Right lung (tissue), 2 donors: ENCODE measurements at regions not wholly inside any gene's neighbourhood (a gene's known extent, or its start where the extent isn't known, plus 50 kb on each side); places are given as distances from the start of the nearest gene placed in this dataset.

Experiments
- DNase-seq, 2 donors: peaks; one replicate each; pipeline ENCODE4 v3.0.0-alpha.2; 2013

GRCh38 chrX:17206584-17206983 is 168.4 kb upstream of the NHS start:
- DNase-seq: no peak

- no peak for DNase-seq
Observed at GRCh38 chrX:17214962-17215361, 160.0 kb upstream of the NHS start.

DNA sequence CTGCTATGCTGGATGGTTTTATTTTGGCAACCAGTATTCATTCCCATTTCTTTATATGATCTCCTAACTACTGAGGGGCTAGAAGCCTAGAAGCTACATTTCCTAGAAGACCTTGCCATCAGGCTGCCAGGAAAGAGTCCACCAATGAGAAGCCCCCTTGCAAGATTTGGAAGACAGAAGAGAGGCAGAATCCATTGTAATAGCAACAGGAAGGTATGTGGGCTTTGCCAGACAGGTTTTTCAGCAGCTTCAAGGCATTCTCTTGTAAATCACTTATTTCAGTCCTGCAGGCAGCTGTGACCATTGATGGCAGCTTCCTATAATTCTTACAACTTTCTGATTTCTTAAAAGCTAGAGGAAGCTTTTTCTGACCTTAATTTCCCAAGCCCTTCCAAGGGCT is 148.3 kb upstream of the NHS start:
- DNase-seq: no peak

DNA sequence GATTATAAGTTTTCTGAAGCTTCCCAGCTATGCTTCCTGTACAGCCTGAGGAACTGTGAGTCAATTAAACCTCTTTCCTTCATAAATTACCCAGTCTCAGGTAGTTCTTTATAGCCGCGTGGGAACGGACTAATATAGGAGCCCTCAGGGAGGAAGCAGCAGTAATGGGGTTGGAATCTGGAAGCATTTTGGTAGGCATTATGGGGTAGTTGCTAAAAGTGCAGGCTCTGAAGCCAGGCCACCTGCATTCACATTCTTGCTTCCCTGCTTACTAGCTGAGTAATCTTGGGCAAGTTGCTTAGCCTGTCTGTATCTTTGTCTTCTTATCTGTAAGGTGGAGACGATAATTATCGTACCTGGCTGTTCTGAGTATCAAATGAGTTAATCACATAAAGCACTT is 137.9 kb upstream of the NHS start:
- DNase-seq: no peak

DNA sequence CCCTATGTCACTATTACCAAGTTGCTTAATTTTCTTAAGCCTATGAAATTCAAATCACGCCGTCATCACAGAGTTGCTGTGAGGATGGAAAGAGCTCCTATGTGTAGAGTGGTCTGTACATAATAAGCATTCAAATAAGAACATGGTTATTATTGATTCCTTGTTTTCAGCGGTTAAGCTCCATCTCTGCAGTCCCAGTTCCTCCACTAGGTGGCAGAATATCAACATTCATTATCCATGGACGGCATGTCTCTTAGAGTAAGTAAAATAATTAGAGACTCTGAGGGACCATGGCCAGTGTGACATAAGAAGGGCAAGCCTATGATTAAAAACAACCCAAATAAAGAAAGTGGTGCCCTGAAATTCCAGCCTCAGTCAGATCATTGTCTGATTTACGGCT is 132.5 kb upstream of the NHS start:
- DNase-seq: peak; percentile 36 to 54

- DNase-seq: no peak
Observed at GRCh38 chrX:17247144-17247543, 127.9 kb upstream of the NHS start.

GRCh38 chrX:17262123-17262522 is 112.9 kb upstream of the NHS start:
- no peak for DNase-seq

- peak; percentile 23 to 38 for DNase-seq
Observed at GRCh38 chrX:17266136-17266535, 108.9 kb upstream of the NHS start.

- DNase-seq: no peak
Observed at GRCh38 chrX:17278961-17279360, 96.0 kb upstream of the NHS start.

DNA sequence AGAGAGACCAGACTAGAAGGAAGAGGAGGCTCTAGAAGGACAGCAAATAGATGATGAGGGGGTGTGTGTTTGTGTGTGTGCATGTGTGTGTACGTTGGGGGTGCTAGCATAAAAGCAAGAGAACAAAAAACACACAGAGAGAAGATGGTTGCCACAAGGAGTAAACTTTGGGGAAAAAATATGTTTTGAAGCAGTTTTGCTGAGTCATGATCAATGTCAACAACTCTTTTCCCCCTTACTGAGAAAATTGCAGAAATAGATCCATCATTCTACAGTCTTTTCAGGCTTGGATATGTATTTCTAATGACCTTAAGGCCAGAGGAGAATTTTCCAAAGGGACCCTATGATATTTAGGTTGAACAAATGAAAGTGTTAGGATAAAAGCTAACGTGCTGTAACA is 89.0 kb upstream of the NHS start:
- no peak for DNase-seq

DNA sequence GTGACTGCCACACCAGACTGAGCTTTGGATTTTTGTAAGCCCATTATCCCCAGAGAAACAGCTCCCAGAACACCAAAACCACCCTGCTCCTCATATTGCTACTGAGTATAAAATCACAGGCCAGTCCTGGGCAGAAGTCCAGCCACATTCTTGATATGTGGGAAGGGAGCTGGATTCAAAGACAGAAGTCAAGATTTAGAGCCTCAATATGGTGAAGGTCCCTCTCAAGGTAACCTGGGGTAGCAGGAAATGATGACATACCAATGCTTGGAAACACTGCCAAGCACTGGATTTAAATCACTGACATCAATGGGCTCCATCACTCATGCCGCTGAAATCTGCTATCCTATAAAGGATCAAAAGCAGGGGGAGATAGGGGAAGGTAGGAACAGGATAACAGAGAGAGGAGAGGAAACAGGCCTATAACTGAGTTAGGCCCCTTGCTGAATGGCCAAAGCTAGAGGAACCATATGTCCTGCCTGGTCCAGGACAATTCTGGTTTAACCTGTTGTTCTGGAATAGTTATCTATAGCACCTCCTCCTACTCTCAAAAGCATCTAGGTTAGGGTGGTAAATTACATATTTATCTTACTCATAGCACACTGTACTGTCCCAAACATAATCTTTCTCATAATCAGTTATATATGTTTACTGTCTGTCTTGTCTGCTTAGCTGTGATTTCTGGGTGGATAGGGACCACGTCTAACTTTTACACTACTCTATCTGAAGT is 83.7 kb upstream of the NHS start:
- no peak for DNase-seq

DNA sequence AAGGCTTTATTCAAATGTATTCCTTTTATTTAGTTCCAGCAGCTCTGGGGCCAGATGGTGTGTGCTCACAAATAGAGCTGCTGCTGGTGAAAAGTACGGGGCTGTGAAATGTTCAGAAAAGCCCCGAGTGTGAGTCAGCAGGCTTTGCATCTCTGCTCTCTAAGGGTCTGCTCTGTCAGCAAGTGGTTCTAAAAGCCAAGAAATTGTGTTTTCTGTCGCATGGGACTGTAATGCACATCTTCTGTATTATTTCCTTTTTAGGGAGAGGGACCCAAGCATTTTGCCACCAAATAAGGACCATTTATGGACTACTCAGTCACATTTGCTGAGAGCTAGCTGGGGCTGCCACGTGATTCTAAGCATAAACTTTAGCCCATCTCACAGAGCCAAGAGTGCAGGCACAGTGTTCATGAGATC is 82.9 kb upstream of the NHS start:
- DNase-seq: peak; percentile 9 to 19

GRCh38 chrX:17294561-17294960 is 80.4 kb upstream of the NHS start:
- DNase-seq: no peak

- DNase-seq: no peak
Observed at GRCh38 chrX:17295791-17296190, 79.2 kb upstream of the NHS start.

GRCh38 chrX:17298564-17298963 is 76.4 kb upstream of the NHS start:
- no peak for DNase-seq

DNA sequence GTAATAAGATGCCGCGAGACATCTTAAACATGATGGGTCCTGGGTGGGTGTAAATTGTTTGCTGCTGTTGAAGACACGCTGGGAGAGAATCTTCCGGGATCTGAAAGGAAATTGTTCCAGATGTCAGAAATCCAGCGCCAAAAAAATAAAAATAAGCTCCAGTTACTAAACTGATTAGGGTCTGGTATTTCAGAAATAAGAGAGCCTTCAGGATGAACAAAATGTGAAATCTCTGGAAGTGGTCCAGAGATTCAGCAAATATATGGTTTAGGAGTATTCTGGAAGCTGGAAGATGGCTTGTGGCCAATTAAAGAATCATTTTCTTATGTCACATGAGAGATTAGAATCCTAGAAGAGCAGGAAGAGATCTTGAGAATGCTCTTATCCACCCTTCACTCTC is 75.8 kb upstream of the NHS start:
- peak; percentile 12 to 13 for DNase-seq

- no peak for DNase-seq
Observed at GRCh38 chrX:17323397-17323796, 51.6 kb upstream of the NHS start.
